C1 segment of cervical spinal cord (tissue), 14 donors: ENCODE measurements at regions not wholly inside any gene's neighbourhood (a gene's known extent, or its start where the extent isn't known, plus 50 kb on each side); places are given as distances from the start of the nearest gene placed in this dataset.

Experiments
- DNase-seq, 14 donors: peaks; one replicate each; lab custom pipeline; 2025; lab: John Stamatoyannopoulos, UW

- DNase-seq: no peak
Observed at GRCh38 chr14:51512316-51512715, 139.4 kb upstream of the FRMD6 start.

GRCh38 chr14:51513281-51513680 lies 138.4 kb upstream of the FRMD6 start:
- DNase-seq: no peak

DNA sequence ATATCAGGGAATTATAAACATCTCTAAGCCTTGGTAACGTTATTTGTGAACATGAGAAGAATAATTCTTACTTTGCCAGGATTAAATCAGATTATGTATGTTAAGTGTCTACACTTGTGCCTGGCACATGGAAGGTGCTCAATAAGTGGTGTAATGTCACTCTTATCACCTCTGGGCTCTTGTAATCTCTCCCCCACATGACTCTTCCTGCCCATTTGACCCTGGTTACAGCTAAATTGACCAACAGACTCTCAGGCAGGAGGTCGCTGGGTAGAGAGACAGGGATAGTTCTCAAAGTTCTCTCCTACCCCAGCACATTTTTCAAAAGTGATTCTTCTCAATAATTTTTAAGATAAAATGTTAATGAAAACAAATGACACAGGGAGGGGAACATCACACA lies 137.8 kb upstream of the FRMD6 start:
- DNase-seq: no peak

DNA sequence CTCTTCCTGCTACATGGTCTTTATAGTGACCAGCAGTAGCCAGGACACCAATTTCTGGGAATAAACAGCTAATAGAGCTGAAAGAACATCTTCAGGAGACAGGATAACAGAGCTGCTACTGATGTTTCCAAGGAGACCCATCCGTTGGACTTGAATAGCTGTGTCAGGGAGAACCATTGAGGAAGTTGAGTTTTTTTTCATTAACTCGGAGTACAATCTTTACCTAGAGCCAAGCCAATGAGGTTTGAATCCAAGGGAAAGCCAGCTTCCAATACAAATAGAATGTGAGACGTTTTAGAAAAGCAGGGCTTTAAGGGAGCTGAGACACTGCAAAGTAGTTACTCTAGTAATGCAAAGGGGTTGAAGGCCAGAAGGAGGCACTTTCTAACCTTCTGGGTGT lies 136.1 kb upstream of the FRMD6 start:
- DNase-seq: peak in 1 of 14 donors; percentile 26

GRCh38 chr14:51516706-51517395 lies 134.9 kb upstream of the FRMD6 start:
- DNase-seq: no peak

- DNase-seq: no peak
Observed at GRCh38 chr14:51518280-51518679, 133.4 kb upstream of the FRMD6 start.

- DNase-seq: no peak
Observed at GRCh38 chr14:51518711-51519110, 133.0 kb upstream of the FRMD6 start.

GRCh38 chr14:51520087-51520486 lies 131.6 kb upstream of the FRMD6 start:
- DNase-seq: no peak

- DNase-seq: no peak
Observed at GRCh38 chr14:51521764-51522163, 129.9 kb upstream of the FRMD6 start.

GRCh38 chr14:51523243-51523642 lies 128.5 kb upstream of the FRMD6 start:
- DNase-seq: no peak

GRCh38 chr14:51525739-51526138 lies 126.0 kb upstream of the FRMD6 start:
- DNase-seq: no peak

DNA sequence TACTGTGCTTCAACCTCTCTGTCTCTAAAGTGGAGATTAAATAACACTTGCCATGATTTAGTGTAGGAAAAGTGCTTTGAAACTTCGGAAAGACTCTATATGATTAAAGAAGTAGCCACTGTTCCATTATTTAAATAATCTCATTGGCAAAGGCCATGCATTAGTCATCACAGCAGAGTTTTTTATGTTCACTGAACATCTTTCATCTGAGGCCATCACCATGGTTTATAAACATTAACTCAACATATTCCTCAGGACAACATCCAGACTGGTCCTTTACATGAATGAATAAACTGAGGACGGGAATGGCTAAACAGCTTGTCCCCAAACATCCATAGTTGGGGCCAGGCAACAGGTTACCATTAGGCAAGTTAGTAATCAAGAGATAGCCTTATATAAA lies 124.6 kb upstream of the FRMD6 start:
- no peak for DNase-seq

DNA sequence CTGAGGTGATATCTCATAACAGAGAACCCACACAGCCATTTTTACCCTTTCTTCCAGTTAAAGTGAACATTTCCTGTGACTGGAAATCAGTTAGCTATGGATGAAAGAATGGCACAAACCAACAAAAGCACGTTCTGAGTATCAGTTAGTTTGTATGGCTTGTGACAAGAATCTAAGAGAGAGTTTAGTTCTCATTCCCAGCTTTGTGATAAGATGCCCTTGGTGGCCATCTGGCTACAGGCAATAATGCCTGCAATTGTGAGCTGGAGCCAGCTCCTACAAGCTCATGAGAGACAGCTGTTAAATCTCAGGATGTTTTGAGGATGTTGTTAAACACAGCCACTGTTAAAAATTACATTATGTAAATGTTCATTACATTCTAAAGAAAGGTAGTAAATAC lies 122.0 kb upstream of the FRMD6 start:
- DNase-seq: no peak

DNA sequence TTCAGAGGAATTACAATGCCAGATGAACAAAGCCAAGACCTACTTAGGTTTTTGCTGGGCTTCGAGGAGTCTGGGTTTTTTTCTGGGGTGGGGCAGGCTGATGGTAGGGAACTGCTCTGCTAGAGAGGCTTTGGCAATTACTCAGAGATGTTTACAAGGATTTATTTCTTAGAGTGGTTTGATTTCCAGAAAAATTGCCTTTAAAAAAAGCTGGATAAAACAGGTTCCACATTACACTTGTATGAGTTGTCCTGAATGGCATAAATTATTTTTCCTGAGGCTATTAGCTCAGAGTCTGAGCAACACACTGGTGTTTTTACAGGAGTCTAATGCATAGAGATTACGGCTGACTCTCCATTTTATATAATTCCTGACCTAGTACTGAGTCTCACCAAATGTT lies 118.5 kb upstream of the FRMD6 start:
- DNase-seq: no peak

DNA sequence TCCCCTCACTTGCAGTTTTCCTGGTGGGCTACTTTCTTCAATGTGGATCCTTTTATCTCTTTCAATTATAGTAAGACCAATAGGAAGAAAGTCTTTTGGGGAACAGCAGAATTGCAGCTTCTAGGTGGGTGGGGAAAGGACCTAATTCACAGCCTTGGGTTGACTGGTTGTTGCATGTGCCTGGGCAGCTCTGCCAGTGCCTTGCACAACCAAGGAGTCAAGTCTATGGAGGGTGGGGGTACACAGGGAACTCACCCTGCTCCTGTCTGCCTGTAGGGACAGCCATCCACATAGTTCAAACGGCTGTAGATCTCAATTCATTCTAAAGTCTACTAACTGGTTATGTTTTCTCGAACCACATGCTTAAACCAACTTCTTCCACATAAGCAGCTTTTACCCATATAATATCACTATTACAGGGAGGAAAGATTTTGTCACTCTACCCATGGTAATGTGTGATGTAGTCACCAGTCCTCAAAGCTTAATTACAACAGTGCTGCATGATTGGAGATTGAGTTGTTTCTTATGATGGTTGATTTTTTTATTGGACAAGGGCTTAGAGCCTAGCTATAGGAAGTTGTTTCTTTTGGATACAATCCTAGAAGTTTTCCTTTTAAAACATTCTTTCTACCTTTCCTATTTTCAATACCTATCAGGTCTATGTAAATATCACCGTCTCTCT lies 117.7 kb upstream of the FRMD6 start:
- DNase-seq: no peak

DNA sequence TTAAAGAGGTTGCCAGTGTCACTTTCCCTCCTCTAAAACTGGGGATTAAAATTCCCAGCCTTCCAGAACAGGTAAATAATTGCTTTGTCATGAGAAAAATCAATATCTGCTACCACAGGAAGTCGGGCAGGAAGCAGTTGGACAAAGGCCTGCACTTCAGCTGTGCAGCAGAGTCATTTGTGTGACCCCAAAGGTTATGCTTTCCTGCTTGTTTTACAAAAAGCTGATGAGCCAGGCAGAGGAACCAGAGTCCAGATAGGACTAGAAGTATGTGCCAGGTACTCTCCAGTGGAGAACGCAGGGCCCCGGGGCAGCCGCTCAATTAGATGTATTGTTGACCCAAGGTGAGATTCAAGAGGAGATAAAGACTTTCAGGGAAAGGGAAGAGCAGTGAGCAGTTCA lies 117.1 kb upstream of the FRMD6 start:
- no peak for DNase-seq

- no peak for DNase-seq
Observed at GRCh38 chr14:51535443-51536044, 116.2 kb upstream of the FRMD6 start.

DNA sequence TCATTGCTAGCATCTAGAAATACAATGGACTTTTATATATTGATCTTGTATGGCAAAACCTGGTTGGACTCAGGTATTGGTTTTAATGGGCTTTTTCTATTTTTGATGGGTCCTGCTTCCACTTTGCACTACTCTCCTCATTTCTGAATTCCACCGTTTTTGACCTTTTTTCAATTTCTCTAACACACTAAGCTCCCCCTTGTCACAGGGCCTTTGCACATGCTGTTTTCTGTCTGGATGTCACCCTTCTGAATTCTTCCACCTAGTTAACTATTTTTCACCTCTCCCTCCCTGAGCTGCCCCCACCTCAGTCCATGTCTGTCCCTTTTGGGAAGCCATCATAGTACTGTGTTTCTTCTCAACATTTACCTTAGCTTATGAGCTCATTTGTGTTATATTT lies 112.7 kb upstream of the FRMD6 start:
- DNase-seq: no peak

DNA sequence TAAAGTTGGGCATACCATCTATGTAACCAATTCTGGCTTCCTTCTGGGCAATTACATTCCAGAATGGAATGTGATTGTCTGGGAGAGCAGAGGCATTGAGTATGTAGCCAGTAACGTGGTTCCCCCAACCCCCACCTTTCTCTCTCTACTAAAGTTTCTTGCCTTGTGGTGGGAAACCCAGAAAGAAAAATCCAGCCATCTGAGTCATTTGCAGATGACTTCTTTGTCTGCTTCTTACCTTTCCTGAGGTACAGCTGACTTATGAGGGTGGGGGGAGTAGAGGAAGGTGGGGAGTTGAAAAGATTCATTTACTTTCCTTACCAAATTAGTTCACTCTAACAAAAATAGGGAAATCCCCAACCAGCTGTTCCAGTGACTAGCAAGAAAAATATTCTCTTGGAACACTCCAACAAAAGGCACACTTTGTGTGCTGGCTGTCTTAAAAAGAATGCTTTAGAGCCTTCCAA lies 112.1 kb upstream of the FRMD6 start:
- DNase-seq: no peak

DNA sequence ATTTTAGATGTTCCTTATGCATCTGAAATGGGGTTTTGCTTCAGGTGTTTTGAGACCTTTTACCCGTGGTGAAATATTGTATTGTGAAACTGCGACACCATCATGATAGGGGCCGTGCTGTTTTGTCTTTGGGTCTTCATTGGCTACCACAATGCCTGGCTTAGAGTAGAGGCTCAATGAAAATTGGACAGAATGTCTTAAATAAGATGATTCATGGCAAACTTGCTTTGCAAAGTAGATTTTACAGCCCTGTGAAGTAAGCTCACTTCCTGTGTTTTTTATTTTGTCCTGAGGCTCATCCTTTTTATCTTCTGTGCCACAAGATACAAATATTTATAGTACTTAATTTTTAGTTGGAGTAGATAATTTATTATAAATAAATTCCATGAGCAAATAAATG lies 111.3 kb upstream of the FRMD6 start:
- DNase-seq: no peak

- no peak for DNase-seq
Observed at GRCh38 chr14:51544471-51544870, 107.2 kb upstream of the FRMD6 start.

DNA sequence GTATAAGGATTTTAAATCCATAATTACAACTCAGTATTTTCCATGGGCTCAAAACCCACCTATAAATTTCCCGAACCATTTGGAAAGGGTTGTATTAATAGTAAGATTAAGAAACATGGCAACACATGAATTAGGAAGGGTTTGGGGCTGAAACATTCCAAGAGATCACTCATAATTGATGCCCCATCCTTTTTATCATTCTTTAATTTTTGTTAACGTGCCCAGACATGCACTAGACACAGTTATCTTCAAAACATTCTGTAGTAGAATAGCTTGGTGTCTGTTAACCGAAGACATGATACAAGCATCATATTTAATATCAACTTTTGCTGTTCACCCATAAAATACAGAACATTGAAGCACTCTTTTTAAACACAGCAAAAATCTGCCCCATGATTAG lies 106.8 kb upstream of the FRMD6 start:
- DNase-seq: no peak

DNA sequence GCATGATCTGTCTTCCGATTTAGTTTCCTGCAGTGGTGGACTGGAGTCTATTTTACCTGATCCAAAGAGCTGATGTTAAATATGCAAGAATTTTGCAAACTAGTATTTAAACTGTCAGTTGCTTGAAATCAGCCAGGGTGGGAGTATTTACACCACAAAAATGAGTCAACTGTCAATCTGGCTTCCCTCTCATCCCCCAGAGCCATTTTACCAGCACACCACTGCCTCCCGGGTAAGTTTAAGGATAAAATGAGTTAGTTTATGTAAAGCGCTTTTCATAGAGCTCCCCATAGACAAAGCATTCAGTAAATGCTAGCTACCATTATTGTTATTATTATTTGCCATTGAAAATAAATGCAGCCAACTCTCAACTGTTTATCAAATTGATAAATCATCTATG lies 106.3 kb upstream of the FRMD6 start:
- no peak for DNase-seq
